Effector memory CD4-positive, alpha-beta T cell (primary cell): ENCODE measurements at regions not wholly inside any gene's neighbourhood (a gene's known extent, or its start where the extent isn't known, plus 50 kb on each side); places are given as distances from the start of the nearest gene placed in this dataset.

ENCODE experiments used
- DNase-seq, 3 donors: peaks; one replicate each; pipeline ENCODE4 v3.0.0-alpha.2; 2020
- H3K27ac ChIP-seq: 2 replicates; pipeline ENCODE4 v1.7.0; 2013; ENCODE audit warnings: mild to moderate bottlenecking, low read length, moderate library complexity; ENCODE audit not compliant: insufficient read depth, poor library complexity, severe bottlenecking
- H3K27me3 ChIP-seq: replicated peaks from 2 replicates; pipeline ENCODE4 v1.7.0; 2013; ENCODE audit warnings: mild to moderate bottlenecking, low read length; ENCODE audit not compliant: insufficient read depth, control insufficient read depth, poor library complexity, severe bottlenecking
- H3K36me3 ChIP-seq: 2 replicates; pipeline ENCODE4 v1.7.0; 2013; ENCODE audit warnings: mild to moderate bottlenecking, low read length, moderate library complexity; ENCODE audit not compliant: control insufficient read depth, insufficient read depth
- H3K4me1 ChIP-seq: 2 replicates; pipeline ENCODE4 v1.7.0; 2013; ENCODE audit warnings: low read length, mild to moderate bottlenecking; ENCODE audit not compliant: control insufficient read depth, insufficient read depth, poor library complexity, severe bottlenecking
- H3K4me3 ChIP-seq: 2 replicates; pipeline ENCODE4 v1.7.0; 2013; ENCODE audit warnings: low read length, low read depth, mild to moderate bottlenecking; ENCODE audit not compliant: insufficient read depth, poor library complexity, severe bottlenecking
- H3K9me3 ChIP-seq: 2 replicates; pipeline ENCODE4 v1.7.0; 2013; ENCODE audit warnings: mild to moderate bottlenecking, low read length, moderate library complexity; ENCODE audit not compliant: control insufficient read depth

DNA sequence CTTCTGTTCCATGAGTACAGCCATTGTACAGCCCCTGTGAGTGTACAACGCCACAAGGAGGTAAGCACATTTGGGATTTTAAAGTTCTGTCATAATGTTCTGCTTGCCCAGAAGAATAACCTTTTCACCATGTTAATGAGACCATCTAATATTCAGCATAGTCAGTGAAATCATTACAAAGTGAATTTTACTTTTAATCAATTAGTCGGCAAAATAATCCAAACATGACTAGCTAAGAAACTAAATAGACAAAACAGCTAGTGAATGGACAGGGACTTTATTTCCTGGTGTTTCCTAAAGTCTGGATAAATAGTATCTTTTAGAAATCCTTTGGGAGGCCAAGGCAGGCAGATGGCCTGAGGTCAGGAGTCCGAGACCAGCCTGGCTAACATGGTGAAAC, 69.0 kb upstream of the NRSN1 start:
- no peak for DNase-seq
- no peaks in the 10 kb centered on the region for H3K4me1 ChIP-seq
- no peaks in the 10 kb centered on the region for H3K27me3 ChIP-seq
- no peaks in the 10 kb centered on the region for H3K36me3 ChIP-seq
- no peak overlapping the region for H3K27ac ChIP-seq
- H3K9me3 ChIP-seq, result no peaks in the 10 kb centered on the region
- H3K4me3 ChIP-seq, result no peak overlapping the region

GRCh38 chr6:24060982-24061754, 64.8 kb upstream of the NRSN1 start:
- no peaks in the 10 kb centered on the region for H3K27me3 ChIP-seq
- DNase-seq, result no peak
- no peaks in the 10 kb centered on the region for H3K9me3 ChIP-seq
- H3K36me3 ChIP-seq, result no peaks in the 10 kb centered on the region
- H3K27ac ChIP-seq, result no peak overlapping the region
- H3K4me1 ChIP-seq, result no peaks in the 10 kb centered on the region
- H3K4me3 ChIP-seq, result no peak overlapping the region

DNA sequence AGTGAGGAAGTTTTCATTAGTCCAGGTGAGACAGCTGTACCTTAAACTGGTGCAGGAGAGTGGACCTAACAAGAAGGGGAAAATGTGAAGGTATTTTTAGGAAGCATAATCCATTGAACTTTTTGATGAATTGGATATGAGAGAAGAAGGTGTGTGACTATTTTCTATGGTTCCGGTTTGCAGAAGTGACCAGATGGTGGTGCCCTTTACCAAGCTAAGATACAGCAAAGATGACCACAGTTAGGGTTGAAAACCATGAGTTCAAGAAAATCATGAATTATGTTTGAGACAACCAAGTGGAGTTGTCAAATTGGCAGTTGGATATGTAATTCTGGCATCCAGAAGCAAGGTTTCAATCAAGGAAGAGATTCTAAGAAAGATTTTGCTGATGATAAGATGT, 61.9 kb upstream of the NRSN1 start:
- Histone ChIP-seq H3K4me1 (no peaks in the 10 kb centered on the region), H3K27ac (no peak overlapping the region), H3K9me3 (no peaks in the 10 kb centered on the region), H3K4me3 (no peak overlapping the region), H3K36me3 (no peaks in the 10 kb centered on the region), H3K27me3 (no peaks in the 10 kb centered on the region)
- no peak for DNase-seq

DNA sequence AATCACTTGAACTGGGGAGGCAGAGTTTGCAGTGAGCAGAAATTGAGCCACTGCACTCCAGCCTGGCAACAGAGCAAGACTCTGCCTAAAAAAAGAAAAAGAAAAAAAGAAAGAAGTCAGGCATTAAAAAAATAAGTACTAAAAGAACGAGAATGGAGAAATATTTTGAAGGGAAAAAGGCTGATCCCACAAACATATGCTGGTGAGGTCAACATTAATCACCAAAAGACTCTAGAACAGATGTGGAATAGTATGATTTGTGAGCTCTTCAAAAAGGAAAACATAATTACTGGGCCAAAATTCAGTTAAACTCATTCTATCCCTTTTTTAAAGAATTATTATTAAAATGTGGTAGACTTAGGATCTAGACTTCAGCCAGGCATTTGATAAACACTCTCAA, 61.2 kb upstream of the NRSN1 start:
- Histone ChIP-seq H3K4me1 (no peaks in the 10 kb centered on the region), H3K27ac (no peak overlapping the region), H3K36me3 (no peaks in the 10 kb centered on the region), H3K27me3 (no peaks in the 10 kb centered on the region), H3K9me3 (no peaks in the 10 kb centered on the region), H3K4me3 (no peak overlapping the region)
- DNase-seq, result no peak

DNA sequence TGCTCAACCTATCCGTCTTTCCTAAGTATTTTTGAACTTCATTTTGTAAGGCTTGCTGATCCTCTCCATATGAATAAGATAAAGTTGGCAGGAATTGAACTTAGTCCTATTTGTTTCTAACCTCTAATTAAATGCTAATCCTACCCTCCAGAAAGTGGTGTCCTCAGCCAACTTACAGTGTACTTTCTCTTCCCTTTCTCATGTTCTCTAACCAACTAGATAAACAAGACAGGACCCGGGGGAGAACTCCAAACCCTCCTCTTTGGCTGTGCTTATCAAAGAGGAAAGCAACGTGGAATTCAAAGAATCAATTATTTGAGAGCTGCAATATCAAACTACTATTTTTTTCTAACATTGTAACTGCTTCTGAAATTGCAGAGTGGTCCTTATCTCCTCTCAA, 56.5 kb upstream of the NRSN1 start:
- Histone ChIP-seq H3K27ac (no peak overlapping the region), H3K9me3 (no peaks in the 10 kb centered on the region), H3K4me3 (no peak overlapping the region), H3K4me1 (no peaks in the 10 kb centered on the region), H3K36me3 (no peaks in the 10 kb centered on the region), H3K27me3 (no peaks in the 10 kb centered on the region)
- no peak for DNase-seq

DNA sequence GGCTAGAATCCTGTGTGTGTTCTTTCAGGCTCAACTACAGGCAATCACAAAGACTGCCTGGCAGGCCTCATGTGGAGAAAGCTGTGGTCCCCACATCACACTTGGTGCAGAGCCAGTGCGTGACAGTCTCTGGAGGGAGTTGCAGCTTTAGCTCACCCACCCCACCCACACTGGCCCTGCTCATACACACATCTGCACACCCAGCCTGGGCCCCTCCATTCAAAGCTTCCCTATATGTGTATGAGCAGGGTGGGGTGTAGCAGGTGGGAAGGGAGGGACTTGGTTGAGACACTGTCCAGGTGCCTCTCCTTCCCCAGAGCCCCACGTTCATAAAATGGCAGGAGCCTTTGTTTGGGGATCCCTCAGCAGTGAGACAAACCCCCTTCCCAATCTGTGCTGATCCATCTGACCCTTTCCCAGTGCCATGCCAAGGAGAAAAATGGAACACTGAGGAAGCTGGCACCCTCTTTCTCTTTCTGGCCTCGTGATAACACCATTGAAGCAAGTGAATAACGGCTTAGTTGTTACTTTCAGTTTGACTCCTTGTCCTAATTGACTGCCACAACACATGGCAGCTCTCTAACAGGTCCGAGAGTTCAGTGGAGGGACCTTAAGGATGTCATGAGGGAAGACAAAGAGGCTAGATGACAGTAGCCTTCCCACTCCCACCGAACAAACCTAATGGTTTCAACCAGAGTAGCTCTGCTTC, 53.8 kb upstream of the NRSN1 start:
- Histone ChIP-seq H3K9me3 (no peaks in the 10 kb centered on the region), H3K4me3 (no peak overlapping the region)
- DNase-seq, result no peak

DNA sequence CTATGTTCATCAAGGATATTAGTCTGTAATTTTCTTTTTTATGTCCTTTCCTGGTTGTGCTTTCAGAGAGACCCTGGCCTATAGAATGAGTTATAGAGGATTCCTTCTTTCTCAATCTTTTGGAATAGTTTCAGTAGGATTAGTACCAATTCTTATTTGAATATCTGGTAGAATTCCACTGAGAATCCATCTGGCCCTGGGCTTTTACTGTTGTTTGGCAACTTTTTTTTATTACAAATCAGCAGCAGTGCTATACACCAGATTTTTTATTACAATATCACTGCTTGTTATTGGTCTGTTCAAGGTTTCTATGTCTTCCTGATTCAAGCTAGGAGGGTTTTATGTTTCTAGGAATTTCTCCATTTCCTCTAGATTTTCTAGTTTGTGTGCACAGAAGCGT, 50.0 kb upstream of the NRSN1 start:
- no peak for DNase-seq
- Histone ChIP-seq H3K4me3 (no peak overlapping the region), H3K36me3 (no peaks in the 10 kb centered on the region), H3K27ac (no peak overlapping the region), H3K4me1 (no peaks in the 10 kb centered on the region), H3K27me3 (no peaks in the 10 kb centered on the region), H3K9me3 (no peaks in the 10 kb centered on the region)

More for the DNA sequence above, 53.8 kb upstream of the NRSN1 start:
- H3K27ac ChIP-seq, result no peak overlapping the region
- H3K4me1 ChIP-seq, result no peaks in the 10 kb centered on the region
- H3K36me3 ChIP-seq, result no peaks in the 10 kb centered on the region
- no peaks in the 10 kb centered on the region for H3K27me3 ChIP-seq
